Tibial nerve (tissue), 4 donors: ENCODE measurements at regions not wholly inside any gene's neighbourhood (a gene's known extent, or its start where the extent isn't known, plus 50 kb on each side); places are given as distances from the start of the nearest gene placed in this dataset.
"Not testable (repeated sequence)": the region's sequence is repeated elsewhere in the genome, so short reads cannot be mapped to it uniquely, and the experiment has no call there.

Experiments
- EP300 ChIP-seq, 2 donors: sonication (generic); formaldehyde crosslinking; IDR thresholded peaks; one replicate each; pipeline ENCODE4 v1.6.1; 2017; ENCODE audit warnings: antibody characterized with exemption in 2 of 2, mild to moderate bottlenecking in 1 of 2
- POLR2A ChIP-seq, 2 donors: fragments of 450-650 bp; IDR thresholded peaks; one replicate each; pipeline ENCODE4 v1.6.1; 2017; ENCODE audit warnings: antibody characterized with exemption in 2 of 2, mild to moderate bottlenecking in 2 of 2, moderate library complexity in 2 of 2
- TF ChIP-seq, protein P1 (sequence below), 5 experiments: fragments of 200-600 bp in 3 of 5; fragments of 450-650 bp in 2 of 5; sonication (generic) in 3 of 5; IDR thresholded peaks; one replicate each; pipeline ENCODE4 v1.5.1; 2016 to 2019; ENCODE audit warnings: antibody characterized with exemption in 5 of 5, mild to moderate bottlenecking in 3 of 5, moderate library complexity in 2 of 5

DNA sequence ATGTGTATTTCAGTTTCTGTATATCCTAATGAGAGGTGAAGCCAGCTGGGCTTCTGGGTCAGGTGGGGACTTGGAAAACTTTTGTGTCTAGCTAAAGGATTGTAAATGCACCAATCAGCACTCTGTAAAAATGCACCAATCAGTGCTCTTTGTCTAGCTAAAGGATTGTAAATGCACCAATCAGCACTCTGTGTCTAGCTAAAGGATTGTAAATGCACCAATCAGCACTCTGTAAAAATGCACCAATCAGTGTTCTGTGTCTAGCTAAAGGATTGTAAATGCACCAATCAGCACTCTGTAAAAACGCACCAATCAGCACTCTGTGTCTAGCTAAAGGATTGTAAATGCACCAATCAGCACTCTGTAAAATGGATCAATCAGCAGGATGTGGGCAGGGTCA is 379.4 kb downstream of the OMA1 start:
- TF ChIP-seq, protein P1, sequence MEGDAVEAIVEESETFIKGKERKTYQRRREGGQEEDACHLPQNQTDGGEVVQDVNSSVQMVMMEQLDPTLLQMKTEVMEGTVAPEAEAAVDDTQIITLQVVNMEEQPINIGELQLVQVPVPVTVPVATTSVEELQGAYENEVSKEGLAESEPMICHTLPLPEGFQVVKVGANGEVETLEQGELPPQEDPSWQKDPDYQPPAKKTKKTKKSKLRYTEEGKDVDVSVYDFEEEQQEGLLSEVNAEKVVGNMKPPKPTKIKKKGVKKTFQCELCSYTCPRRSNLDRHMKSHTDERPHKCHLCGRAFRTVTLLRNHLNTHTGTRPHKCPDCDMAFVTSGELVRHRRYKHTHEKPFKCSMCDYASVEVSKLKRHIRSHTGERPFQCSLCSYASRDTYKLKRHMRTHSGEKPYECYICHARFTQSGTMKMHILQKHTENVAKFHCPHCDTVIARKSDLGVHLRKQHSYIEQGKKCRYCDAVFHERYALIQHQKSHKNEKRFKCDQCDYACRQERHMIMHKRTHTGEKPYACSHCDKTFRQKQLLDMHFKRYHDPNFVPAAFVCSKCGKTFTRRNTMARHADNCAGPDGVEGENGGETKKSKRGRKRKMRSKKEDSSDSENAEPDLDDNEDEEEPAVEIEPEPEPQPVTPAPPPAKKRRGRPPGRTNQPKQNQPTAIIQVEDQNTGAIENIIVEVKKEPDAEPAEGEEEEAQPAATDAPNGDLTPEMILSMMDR (IDR thresholded peaks at IDR 0.05): not testable (repeated sequence)
- not testable (repeated sequence) for TF ChIP-seq POLR2A, EP300 (IDR thresholded peaks at IDR 0.05)
